Chondrocyte (in vitro differentiated cells): ENCODE measurements at regions not wholly inside any gene's neighbourhood (a gene's known extent, or its start where the extent isn't known, plus 50 kb on each side); places are given as distances from the start of the nearest gene placed in this dataset.
A peak's percentile ranks its signal among the peaks of the same experiment; 100 is the strongest.

Experiments used
- DNase-seq: peaks from one replicate; pipeline ENCODE4 v3.0.0; 2021; ENCODE audit warnings: mixed read lengths, low spot score
- H3K27ac Mint-ChIP-seq: one replicate; pipeline ENCODE4 v1.8.0; 2021; ENCODE audit warnings: mild to moderate bottlenecking, moderate library complexity, mixed read lengths; ENCODE audit not compliant: unreplicated experiment
- H3K27me3 Mint-ChIP-seq: 2 replicates; pipeline ENCODE4 v1.8.0; 2021; ENCODE audit warnings: low read depth, mixed read lengths
- H3K36me3 Mint-ChIP-seq: 2 replicates; pipeline ENCODE4 v1.8.0; 2021; ENCODE audit warnings: low read depth, mixed read lengths
- H3K4me1 Mint-ChIP-seq: 2 replicates; pipeline ENCODE4 v1.8.0; 2021; ENCODE audit warnings: low read depth, mild to moderate bottlenecking, mixed read lengths
- H3K4me3 Mint-ChIP-seq: one replicate; pipeline ENCODE4 v1.8.0; 2021; ENCODE audit warnings: mild to moderate bottlenecking, moderate library complexity, mixed read lengths; ENCODE audit not compliant: unreplicated experiment
- H3K9me3 Mint-ChIP-seq: 2 replicates; pipeline ENCODE4 v1.8.0; 2021; ENCODE audit warnings: low read depth, mixed read lengths
- TF ChIP-seq, protein P1 (sequence below): fragments of 200-600 bp; sonication (generic); IDR thresholded peaks from 2 replicates; pipeline ENCODE4 v1.5.0; 2021; ENCODE audit warnings: antibody characterized with exemption, mild to moderate bottlenecking, moderate library complexity

DNA sequence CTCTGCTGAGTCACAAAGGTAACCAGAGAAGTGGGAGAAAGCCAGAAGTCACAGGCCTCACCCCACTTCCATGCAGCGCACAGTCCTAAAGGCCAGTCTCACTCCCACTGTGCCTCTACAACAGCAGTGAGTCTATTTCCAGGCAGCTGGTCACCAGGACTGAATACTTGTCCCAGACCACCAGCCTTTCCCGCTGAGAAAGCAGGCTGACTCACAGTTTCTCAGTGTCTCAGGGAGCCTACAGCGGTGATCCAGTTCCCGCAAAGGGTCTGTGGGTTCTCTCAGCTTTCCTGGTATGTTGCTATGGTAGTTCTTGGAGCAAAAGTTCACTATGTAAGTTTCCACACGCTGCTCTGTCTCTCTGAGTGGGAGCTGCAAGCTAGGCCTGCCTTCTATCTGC is 622.5 kb downstream of the RNF144A start:
- Mint-ChIP-seq H3K4me1 (peaks cover 26% of the 10 kb centered on the region), H3K27me3 (no peaks in the 10 kb centered on the region), H3K9me3 (peaks cover 8% of the 10 kb centered on the region), H3K36me3 (no peaks in the 10 kb centered on the region), H3K27ac (peak overlapping the region; percentile 89), H3K4me3 (no peak overlapping the region)
- TF ChIP-seq, protein P1, sequence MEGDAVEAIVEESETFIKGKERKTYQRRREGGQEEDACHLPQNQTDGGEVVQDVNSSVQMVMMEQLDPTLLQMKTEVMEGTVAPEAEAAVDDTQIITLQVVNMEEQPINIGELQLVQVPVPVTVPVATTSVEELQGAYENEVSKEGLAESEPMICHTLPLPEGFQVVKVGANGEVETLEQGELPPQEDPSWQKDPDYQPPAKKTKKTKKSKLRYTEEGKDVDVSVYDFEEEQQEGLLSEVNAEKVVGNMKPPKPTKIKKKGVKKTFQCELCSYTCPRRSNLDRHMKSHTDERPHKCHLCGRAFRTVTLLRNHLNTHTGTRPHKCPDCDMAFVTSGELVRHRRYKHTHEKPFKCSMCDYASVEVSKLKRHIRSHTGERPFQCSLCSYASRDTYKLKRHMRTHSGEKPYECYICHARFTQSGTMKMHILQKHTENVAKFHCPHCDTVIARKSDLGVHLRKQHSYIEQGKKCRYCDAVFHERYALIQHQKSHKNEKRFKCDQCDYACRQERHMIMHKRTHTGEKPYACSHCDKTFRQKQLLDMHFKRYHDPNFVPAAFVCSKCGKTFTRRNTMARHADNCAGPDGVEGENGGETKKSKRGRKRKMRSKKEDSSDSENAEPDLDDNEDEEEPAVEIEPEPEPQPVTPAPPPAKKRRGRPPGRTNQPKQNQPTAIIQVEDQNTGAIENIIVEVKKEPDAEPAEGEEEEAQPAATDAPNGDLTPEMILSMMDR, result no peak
- DNase-seq, result peak; percentile 55

DNA sequence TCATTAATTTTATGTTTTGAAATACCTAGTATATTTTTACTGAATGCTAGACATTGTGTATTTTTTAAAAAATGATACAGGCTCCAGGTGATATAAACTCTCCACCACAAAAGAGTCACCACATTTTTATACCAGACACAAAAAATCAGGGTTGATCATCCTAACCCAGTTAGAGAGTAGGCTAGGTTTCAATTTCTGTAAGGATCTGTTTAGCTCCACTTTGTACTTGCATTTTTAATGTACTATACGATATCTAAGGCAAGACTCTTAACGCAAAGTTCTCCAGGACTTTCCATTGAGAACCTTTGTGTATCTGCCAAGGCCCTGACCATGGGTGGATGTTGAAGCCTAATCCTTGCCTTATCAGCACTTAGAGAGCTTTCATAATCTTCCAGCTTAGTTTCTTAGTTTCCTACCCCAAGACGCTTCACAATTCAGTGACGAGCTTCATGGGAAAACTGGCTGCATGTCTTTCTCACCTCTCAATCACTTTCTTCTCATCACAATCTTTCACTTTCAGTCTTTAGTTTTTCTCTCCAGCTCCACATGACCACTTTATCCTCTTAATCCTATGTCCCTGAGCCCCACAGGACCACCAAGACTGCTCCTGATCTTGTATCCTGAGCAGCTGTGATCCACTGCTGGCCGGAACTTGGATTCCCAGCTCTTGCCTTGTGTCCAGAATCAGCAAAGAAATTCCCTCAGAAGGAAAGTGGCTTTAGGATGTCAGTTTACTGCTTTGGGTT is 635.8 kb downstream of the RNF144A start:
- Mint-ChIP-seq H3K4me1 (peaks cover 2% of the 10 kb centered on the region), H3K36me3 (no peaks in the 10 kb centered on the region), H3K27ac (no peak overlapping the region), H3K9me3 (peaks cover 9% of the 10 kb centered on the region), H3K27me3 (peaks cover 3% of the 10 kb centered on the region), H3K4me3 (no peak overlapping the region)
- DNase-seq, result no peak
- TF ChIP-seq, protein P1, result no peak

- Mint-ChIP-seq H3K4me1 (peaks cover 2% of the 10 kb centered on the region), H3K36me3 (no peaks in the 10 kb centered on the region)
Measured at GRCh38 chr2:7555260-7555659, 638.0 kb downstream of the RNF144A start.

DNA sequence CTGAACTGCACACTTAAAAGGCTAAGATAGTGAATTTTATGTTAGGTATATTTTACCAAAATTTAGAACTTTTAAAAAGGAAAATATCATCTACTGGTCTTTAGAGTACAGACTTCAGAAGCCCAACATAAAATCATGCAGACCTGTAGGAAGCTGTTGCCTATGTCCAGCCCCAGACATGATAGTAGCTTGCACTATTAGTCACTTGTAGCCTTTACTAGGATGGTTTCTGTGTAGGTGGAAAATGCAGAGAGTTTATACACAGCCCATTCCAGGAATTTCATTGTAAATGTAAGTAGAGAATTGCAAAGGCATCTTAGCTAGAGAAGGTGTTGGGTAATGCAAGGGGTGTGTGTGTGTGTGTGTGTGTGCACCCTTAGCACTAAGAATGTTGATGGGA is 640.2 kb downstream of the RNF144A start:
- no peak for DNase-seq
- peaks cover 3% of the 10 kb centered on the region for H3K27me3 Mint-ChIP-seq
- H3K4me3 Mint-ChIP-seq, result no peak overlapping the region

More at GRCh38 chr2:7555260-7555659, 638.0 kb downstream of the RNF144A start:
- peak; percentile 60 for DNase-seq
- TF ChIP-seq, protein P1, result no peak
- Mint-ChIP-seq H3K27ac (no peak overlapping the region), H3K9me3 (no peaks in the 10 kb centered on the region), H3K4me3 (no peak overlapping the region), H3K27me3 (peaks cover 3% of the 10 kb centered on the region)

DNA sequence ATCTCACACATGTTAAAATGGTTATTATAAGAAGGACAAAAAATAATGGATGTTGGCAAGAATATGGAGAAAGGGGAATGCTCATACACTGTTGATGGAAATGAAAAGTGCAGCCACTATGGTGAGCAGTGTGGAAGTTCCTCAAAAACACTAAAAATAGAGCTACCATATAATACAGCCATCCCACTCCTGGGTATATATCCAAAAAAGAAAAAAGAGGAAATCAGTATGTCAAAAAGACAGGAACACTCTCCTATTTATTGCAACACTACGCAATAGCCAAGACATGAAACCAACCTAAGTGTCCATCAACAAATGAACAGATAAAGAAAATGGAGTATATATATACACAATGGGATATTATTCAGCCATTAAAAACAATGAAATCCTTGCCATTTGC is 642.6 kb downstream of the RNF144A start:
- TF ChIP-seq, protein P1, result no peak
- DNase-seq, result no peak
- Mint-ChIP-seq H3K4me3 (no peak overlapping the region), H3K36me3 (no peaks in the 10 kb centered on the region), H3K27ac (no peak overlapping the region), H3K4me1 (no peaks in the 10 kb centered on the region), H3K9me3 (no peaks in the 10 kb centered on the region), H3K27me3 (no peaks in the 10 kb centered on the region)

More for the DNA sequence above, 640.2 kb downstream of the RNF144A start:
- Mint-ChIP-seq H3K27ac (no peak overlapping the region), H3K36me3 (no peaks in the 10 kb centered on the region), H3K4me1 (peaks cover 2% of the 10 kb centered on the region), H3K9me3 (no peaks in the 10 kb centered on the region)
- TF ChIP-seq, protein P1, result no peak
